HTR-8/SVneo (cell line): ENCODE measurements at regions not wholly inside any gene's neighbourhood (a gene's known extent, or its start where the extent isn't known, plus 50 kb on each side); places are given as distances from the start of the nearest gene placed in this dataset.

Experiments
- DNase-seq: peaks from one replicate; pipeline ENCODE4 v3.0.0; 2011; ENCODE audit warnings: low spot score, mixed read lengths; ENCODE audit not compliant: insufficient read length
- FAIRE-seq: peaks from 2 replicates; lab custom pipeline; 2011; peaks lifted over from hg19 to GRCh38; lab: Jason Lieb, UNC

GRCh38 chr3:109532257-109533216 is 195.2 kb upstream of the DPPA4 start:
- DNase-seq: no peak
- no peak for FAIRE-seq

DNA sequence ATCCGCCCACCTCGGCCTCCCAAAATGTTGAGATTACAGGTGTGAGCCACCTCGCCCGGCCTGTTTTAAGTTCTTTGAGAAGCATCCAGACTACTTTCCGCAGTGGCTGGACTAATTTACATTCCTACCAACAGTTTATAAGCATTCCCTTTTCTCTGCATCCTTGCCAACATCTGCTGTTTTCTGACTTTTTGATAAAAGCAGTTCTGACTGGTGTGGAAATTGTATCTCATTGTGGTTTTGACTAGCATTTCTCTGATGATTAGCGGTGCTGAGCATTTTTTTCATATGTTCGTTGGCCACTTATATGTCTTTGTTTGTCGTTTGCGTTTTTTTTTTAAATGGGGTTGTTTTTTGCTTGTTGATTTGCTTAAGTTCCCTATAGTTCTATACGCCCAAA is 208.4 kb upstream of the DPPA4 start:
- DNase-seq: no peak
- FAIRE-seq: no peak

DNA sequence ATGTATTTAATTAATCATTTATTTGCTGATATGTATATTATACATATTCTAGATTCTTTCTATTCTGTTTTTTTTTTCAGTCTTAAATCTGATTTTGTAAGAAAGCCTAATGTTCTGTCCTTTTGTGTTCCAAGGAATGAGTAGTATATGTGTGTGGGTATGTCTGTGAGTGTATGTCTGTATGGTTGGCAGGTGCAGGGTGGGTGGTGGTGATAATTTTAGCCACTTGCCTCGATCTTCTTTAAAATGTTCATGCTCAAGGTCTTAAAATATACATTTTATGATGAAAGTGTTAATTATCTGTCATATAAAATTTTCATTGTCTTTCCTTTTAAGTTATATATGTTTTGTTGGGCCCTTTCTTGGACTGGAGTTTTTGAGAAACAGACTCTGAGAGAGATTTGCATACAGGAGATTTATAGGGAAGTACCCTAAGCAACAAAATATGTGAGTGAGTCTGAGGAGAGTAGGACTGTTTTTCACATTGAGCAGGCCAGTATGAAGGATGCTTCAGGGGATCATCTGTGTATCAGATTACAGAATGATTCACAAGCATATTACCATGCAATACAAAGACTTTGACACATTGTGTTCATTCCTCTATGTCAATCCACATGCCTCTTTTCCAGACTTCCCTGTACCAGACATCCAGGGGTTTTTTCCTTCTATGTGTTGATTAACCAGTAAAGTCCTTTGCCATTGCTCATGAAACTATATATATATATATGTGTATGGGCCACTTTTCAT is 211.0 kb upstream of the DPPA4 start:
- DNase-seq (no peak), FAIRE-seq (no peak)

DNA sequence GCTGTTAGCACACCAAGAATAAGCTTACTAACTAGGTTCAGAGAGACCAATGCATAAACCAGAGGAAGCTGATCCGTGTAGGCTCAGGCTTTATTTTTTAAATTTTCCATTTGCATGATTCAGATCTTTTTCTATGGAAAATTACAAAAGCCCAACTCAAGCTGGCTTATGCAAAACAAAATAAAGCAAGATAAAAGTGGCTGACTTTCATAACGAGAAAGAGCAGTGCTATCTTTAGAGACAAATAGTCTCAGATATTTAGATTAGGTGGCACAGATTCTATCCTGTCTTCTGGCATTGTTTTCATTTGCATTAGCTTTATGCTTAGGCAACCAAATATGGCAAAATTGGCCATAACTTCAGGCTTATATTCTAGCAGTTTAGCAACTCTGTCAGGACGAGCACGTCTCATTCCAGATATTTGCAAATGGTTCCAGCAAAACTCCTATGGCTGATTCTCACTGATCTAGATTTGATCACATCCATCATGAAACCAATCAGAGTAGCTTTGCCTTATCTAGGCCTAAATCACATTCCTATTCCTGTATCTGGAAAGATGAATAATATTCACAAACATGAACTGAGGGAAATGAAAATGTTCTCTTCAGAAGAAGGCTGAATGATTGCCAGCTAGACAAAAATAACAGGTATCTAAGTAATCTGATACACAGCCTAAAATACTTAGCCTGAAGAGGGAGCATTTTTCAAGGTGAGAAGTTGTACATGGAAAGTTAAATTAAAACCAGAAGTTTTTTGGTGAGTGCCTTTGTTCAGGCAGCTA is 216.4 kb upstream of the DPPA4 start:
- DNase-seq: no peak
- no peak for FAIRE-seq

DNA sequence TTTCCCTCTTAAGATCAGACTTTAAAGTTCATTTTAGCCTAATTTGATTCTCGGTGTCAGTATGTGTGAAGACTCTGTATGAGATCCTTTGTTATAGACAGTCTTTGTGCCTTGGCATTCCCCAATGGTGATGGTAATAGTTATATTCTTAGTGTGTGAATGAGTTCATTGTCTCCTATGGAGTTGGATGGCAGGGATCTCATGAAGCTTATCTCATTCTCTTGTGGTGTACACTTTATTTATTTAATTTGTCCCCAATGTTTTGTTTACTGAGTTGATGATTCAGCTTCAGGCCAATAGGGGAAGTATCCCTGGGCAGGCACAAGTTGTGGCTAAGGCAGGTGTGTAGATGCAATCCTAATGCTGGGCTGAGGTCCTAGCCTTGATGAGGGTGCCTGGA is 222.0 kb upstream of the DPPA4 start:
- DNase-seq (no peak), FAIRE-seq (no peak)

GRCh38 chr3:109563149-109563548 is 225.8 kb upstream of the DPPA4 start:
- no peak for DNase-seq
- no peak for FAIRE-seq

- no peak for DNase-seq
- no peak for FAIRE-seq
Measured at GRCh38 chr3:109569135-109569846, 231.9 kb upstream of the DPPA4 start.

DNA sequence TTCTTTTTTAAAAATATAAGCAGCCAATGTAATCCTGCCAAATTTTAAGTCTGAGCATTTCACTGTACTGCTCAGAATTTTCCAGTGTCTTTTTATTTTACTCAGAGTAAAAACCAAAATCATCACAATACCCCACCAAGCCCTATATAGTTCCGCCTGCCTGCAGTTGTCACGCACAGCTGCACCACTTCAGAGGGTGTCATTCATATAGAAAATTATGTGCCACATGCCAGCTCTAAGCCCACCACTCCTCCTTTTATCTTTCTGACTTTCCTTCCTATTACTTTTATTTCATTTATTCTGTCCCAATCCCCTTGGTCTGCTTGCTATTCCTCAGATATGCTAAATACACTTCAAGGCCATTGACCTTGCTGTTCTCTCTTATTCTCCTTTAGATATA is 233.1 kb upstream of the DPPA4 start:
- FAIRE-seq (no peak), DNase-seq (no peak)

DNA sequence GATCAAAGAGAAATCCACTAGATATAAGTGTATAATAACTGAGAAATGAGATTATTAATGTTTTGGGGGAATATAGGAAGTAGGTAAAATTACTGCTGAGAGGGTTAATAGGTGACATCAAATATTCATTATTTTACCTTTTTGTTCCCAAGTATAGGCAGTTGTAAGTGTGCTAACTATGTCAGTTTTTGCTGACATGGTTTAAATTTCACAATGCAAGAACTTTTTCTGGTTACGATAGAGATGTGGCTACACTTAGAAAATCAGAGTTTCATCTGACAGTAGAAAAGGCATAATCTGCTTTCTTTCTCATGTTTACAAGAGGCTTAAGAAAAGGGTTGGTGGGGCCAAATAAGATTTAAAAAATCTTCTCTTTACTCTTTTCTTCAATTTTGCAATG is 235.0 kb upstream of the DPPA4 start:
- DNase-seq: no peak
- FAIRE-seq: no peak

DNA sequence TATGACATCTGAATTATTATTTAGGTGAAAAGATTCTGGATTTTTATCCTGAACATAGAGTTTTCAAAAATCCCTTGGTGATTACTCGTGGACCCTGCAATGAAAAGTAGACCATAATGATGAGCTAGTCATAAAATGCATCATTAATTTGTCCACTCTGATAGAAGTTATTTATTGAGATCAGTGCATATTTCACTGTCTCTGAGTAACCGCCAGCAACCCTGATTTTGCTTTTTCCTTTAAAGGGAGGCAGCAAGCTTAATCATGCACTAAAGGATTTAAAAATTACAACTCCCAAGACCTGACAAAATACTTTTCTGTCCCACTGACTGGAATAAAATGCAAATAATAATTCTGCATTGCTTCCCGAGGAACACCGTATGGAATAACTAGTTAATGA is 259.6 kb upstream of the DPPA4 start:
- FAIRE-seq (no peak), DNase-seq (no peak)

- FAIRE-seq (no peak), DNase-seq (no peak)
Measured at GRCh38 chr3:109597444-109597843, 260.1 kb upstream of the DPPA4 start.

GRCh38 chr3:109607897-109608296 is 270.6 kb upstream of the DPPA4 start:
- FAIRE-seq: no peak
- no peak for DNase-seq

- no peak for DNase-seq
- FAIRE-seq: no peak
Measured at GRCh38 chr3:109608574-109608973, 271.2 kb upstream of the DPPA4 start.

GRCh38 chr3:109618766-109619378 is 281.5 kb upstream of the DPPA4 start:
- FAIRE-seq (no peak), DNase-seq (no peak)

GRCh38 chr3:109631897-109632296 is 294.6 kb upstream of the DPPA4 start:
- DNase-seq (no peak), FAIRE-seq (no peak)

DNA sequence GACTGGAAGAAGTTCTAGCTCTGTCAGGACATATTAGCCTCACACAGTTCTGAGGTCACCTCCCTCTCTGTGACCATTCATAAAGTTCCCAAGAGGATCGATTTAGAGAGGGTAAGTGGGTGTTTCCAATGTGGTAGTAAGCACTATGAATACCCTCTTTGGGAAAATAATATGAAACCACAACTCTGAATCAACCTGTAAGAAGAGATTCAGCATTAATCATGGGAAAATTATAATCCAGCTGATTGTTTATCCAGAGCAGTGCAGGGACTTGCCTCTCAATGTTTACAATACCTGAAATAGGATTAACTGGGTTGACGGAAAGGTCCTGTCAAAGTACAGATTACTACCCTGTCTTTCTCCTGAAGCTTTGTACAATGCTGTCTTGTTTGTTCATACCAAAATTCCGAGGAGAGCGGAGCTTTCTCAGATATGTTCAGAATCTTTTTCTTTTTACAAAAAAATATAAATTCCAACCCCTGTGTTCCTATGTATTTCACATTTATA is 302.9 kb upstream of the DPPA4 start:
- no peak for DNase-seq

GRCh38 chr3:109642025-109642424 is 304.7 kb upstream of the DPPA4 start:
- FAIRE-seq: no peak
- DNase-seq: no peak

More for the DNA sequence above, 302.9 kb upstream of the DPPA4 start:
- FAIRE-seq: no peak

- FAIRE-seq: no peak
- DNase-seq: peak; percentile 32
Measured at GRCh38 chr3:109643590-109643989, 306.2 kb upstream of the DPPA4 start.

DNA sequence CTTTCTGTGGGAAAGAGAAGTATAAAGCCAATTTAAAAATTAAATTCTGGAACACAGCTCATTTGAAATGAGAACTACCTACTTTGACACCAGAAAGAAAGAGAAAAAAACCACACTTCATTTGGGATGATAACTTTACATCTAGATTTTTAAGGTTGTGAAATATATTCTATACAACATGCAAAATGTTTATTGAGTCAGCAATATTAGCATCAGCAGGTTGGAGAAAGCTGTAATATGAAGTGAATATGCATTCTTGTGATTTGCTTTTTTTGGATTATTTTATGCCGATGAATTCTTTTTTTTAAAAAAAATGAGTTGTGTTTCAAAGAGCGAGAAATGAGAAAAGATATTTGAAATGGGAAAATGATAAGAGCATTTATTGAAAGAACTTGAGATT is 307.0 kb upstream of the DPPA4 start:
- no peak for FAIRE-seq
- DNase-seq: no peak
